ENCODE measurements at regions not wholly inside any gene's neighbourhood (a gene's known extent, or its start where the extent isn't known, plus 50 kb on each side); places are given as distances from the start of the nearest gene placed in this dataset.
A peak's percentile ranks its signal among the peaks of the same experiment; 100 is the strongest.

- Mint-ChIP-seq H3K27me3 (peaks cover 11% of the 10 kb centered on the region), H3K27ac (no peak overlapping the region), H3K9me3 (ENCODE audit: low read depth) (no peaks in the 10 kb centered on the region), H3K36me3 (ENCODE audit: insufficient read depth) (no peaks in the 10 kb centered on the region), H3K4me1 (ENCODE audit: low read depth) (peaks cover 2% of the 10 kb centered on the region), H3K4me3 (ENCODE audit: low read depth) (no peak overlapping the region)
- no peak for TF ChIP-seq CTCF (IDR thresholded peaks at IDR 0.05; ENCODE audit: unreplicated experiment)
- DNase-seq (ENCODE audit: low spot score, unreplicated experiment), result no peak
Observed at GRCh38 chr3:13237776-13238490, 164.7 kb upstream of the IQSEC1 start.

GRCh38 chr3:13236557-13237173, 163.4 kb upstream of the IQSEC1 start:
- Mint-ChIP-seq H3K27me3 (peaks cover 15% of the 10 kb centered on the region), H3K4me1 (ENCODE audit: low read depth) (peaks cover 2% of the 10 kb centered on the region), H3K9me3 (ENCODE audit: low read depth) (no peaks in the 10 kb centered on the region), H3K27ac (no peak overlapping the region), H3K36me3 (ENCODE audit: insufficient read depth) (no peaks in the 10 kb centered on the region), H3K4me3 (ENCODE audit: low read depth) (no peak overlapping the region)
- no peak for DNase-seq (ENCODE audit: low spot score, unreplicated experiment)
- TF ChIP-seq CTCF (IDR thresholded peaks at IDR 0.05; ENCODE audit: unreplicated experiment), result no peak

GRCh38 chr3:13235897-13236296, 162.7 kb upstream of the IQSEC1 start:
- Mint-ChIP-seq H3K4me3 (ENCODE audit: low read depth) (no peak overlapping the region), H3K27me3 (peaks cover 17% of the 10 kb centered on the region), H3K27ac (no peak overlapping the region), H3K36me3 (ENCODE audit: insufficient read depth) (no peaks in the 10 kb centered on the region), H3K9me3 (ENCODE audit: low read depth) (no peaks in the 10 kb centered on the region), H3K4me1 (ENCODE audit: low read depth) (peaks cover 2% of the 10 kb centered on the region)
- TF ChIP-seq CTCF (IDR thresholded peaks at IDR 0.05; ENCODE audit: unreplicated experiment), result no peak
- DNase-seq (ENCODE audit: low spot score, unreplicated experiment), result no peak

GRCh38 chr3:13235079-13235478, 161.8 kb upstream of the IQSEC1 start:
- Mint-ChIP-seq H3K9me3 (ENCODE audit: low read depth) (no peaks in the 10 kb centered on the region), H3K4me3 (ENCODE audit: low read depth) (no peak overlapping the region), H3K27ac (no peak overlapping the region), H3K27me3 (peaks cover 17% of the 10 kb centered on the region), H3K36me3 (ENCODE audit: insufficient read depth) (no peaks in the 10 kb centered on the region), H3K4me1 (ENCODE audit: low read depth) (peaks cover 2% of the 10 kb centered on the region)
- no peak for TF ChIP-seq CTCF (IDR thresholded peaks at IDR 0.05; ENCODE audit: unreplicated experiment)
- DNase-seq (ENCODE audit: low spot score, unreplicated experiment), result no peak

- no peaks in the 10 kb centered on the region for H3K9me3 Mint-ChIP-seq (ENCODE audit: low read depth)
- TF ChIP-seq CTCF (IDR thresholded peaks at IDR 0.05; ENCODE audit: unreplicated experiment), result no peak
- no peak for DNase-seq (ENCODE audit: low spot score, unreplicated experiment)
- H3K4me3 Mint-ChIP-seq (ENCODE audit: low read depth), result no peak overlapping the region
- peak overlapping the region; percentile 18 for H3K27ac Mint-ChIP-seq
- H3K36me3 Mint-ChIP-seq (ENCODE audit: insufficient read depth), result no peaks in the 10 kb centered on the region
- peaks cover 17% of the 10 kb centered on the region for H3K27me3 Mint-ChIP-seq
- H3K4me1 Mint-ChIP-seq (ENCODE audit: low read depth), result peaks cover 2% of the 10 kb centered on the region
Observed at GRCh38 chr3:13234666-13235065, 161.4 kb upstream of the IQSEC1 start.
